Type B pancreatic cell (in vitro differentiated cells): ENCODE measurements at regions not wholly inside any gene's neighbourhood (a gene's known extent, or its start where the extent isn't known, plus 50 kb on each side); places are given as distances from the start of the nearest gene placed in this dataset.

ENCODE experiments used
- DNase-seq: peaks from one replicate; pipeline ENCODE4 v3.0.0; 2021; ENCODE audit warnings: mixed read lengths; ENCODE audit not compliant: unreplicated experiment; ENCODE audit errors: extremely low spot score
- H3K27ac Mint-ChIP-seq: 2 replicates; pipeline ENCODE4 v1.8.0; 2021; ENCODE audit warnings: mild to moderate bottlenecking, mixed read lengths
- H3K27me3 Mint-ChIP-seq: 2 replicates; pipeline ENCODE4 v1.8.0; 2021; ENCODE audit warnings: mixed read lengths
- H3K36me3 Mint-ChIP-seq: 2 replicates; pipeline ENCODE4 v1.8.0; 2021; ENCODE audit warnings: mixed read lengths
- H3K4me1 Mint-ChIP-seq: one replicate; pipeline ENCODE4 v1.8.0; 2021; ENCODE audit warnings: mixed read lengths; ENCODE audit not compliant: unreplicated experiment
- H3K4me3 Mint-ChIP-seq: 2 replicates; pipeline ENCODE4 v1.8.0; 2021; ENCODE audit warnings: mild to moderate bottlenecking, mixed read lengths
- H3K9me3 Mint-ChIP-seq: 2 replicates; pipeline ENCODE4 v1.8.0; 2021; ENCODE audit warnings: mixed read lengths
- CTCF ChIP-seq: fragments of 200-600 bp; sonication (generic); conservative IDR thresholded peaks from 2 replicates; pipeline ENCODE4 v1.5.0; 2021; ENCODE audit warnings: antibody characterized with exemption, mild to moderate bottlenecking

GRCh38 chr16:85991425-85991824 lies 92.5 kb downstream of the IRF8 start:
- Mint-ChIP-seq H3K4me3 (no peak overlapping the region), H3K27ac (no peak overlapping the region), H3K9me3 (no peaks in the 10 kb centered on the region), H3K27me3 (peaks cover 65% of the 10 kb centered on the region), H3K4me1 (peaks cover 37% of the 10 kb centered on the region), H3K36me3 (no peaks in the 10 kb centered on the region)
- no peak for TF ChIP-seq CTCF
- DNase-seq, result no peak

- DNase-seq, result no peak
- no peaks in the 10 kb centered on the region for H3K36me3 Mint-ChIP-seq
- H3K27me3 Mint-ChIP-seq, result peaks cover 63% of the 10 kb centered on the region
- H3K27ac Mint-ChIP-seq, result no peak overlapping the region
- TF ChIP-seq CTCF, result no peak
- peaks cover 37% of the 10 kb centered on the region for H3K4me1 Mint-ChIP-seq
- no peak overlapping the region for H3K4me3 Mint-ChIP-seq
- no peaks in the 10 kb centered on the region for H3K9me3 Mint-ChIP-seq
Measured at GRCh38 chr16:85991856-85992255, 92.9 kb downstream of the IRF8 start.

GRCh38 chr16:85992359-85992758 lies 93.4 kb downstream of the IRF8 start:
- H3K9me3 Mint-ChIP-seq, result no peaks in the 10 kb centered on the region
- H3K27me3 Mint-ChIP-seq, result peaks cover 61% of the 10 kb centered on the region
- H3K36me3 Mint-ChIP-seq, result no peaks in the 10 kb centered on the region
- no peak overlapping the region for H3K27ac Mint-ChIP-seq
- TF ChIP-seq CTCF, result no peak
- no peak for DNase-seq
- H3K4me3 Mint-ChIP-seq, result no peak overlapping the region
- H3K4me1 Mint-ChIP-seq, result peaks cover 37% of the 10 kb centered on the region

- Mint-ChIP-seq H3K4me1 (peaks cover 36% of the 10 kb centered on the region), H3K36me3 (no peaks in the 10 kb centered on the region), H3K9me3 (no peaks in the 10 kb centered on the region), H3K4me3 (no peak overlapping the region), H3K27ac (no peak overlapping the region), H3K27me3 (peaks cover 60% of the 10 kb centered on the region)
- TF ChIP-seq CTCF, result no peak
- DNase-seq, result no peak
Measured at GRCh38 chr16:85992779-85993178, 93.8 kb downstream of the IRF8 start.

- DNase-seq, result no peak
- Mint-ChIP-seq H3K27ac (no peak overlapping the region), H3K4me1 (peaks cover 20% of the 10 kb centered on the region), H3K4me3 (no peak overlapping the region), H3K36me3 (no peaks in the 10 kb centered on the region), H3K9me3 (no peaks in the 10 kb centered on the region), H3K27me3 (peaks cover 57% of the 10 kb centered on the region)
- TF ChIP-seq CTCF, result no peak
Measured at GRCh38 chr16:85994492-85995490, 95.8 kb downstream of the IRF8 start.
